ENCODE measurements at regions not wholly inside any gene's neighbourhood (a gene's known extent, or its start where the extent isn't known, plus 50 kb on each side); places are given as distances from the start of the nearest gene placed in this dataset.

DNA sequence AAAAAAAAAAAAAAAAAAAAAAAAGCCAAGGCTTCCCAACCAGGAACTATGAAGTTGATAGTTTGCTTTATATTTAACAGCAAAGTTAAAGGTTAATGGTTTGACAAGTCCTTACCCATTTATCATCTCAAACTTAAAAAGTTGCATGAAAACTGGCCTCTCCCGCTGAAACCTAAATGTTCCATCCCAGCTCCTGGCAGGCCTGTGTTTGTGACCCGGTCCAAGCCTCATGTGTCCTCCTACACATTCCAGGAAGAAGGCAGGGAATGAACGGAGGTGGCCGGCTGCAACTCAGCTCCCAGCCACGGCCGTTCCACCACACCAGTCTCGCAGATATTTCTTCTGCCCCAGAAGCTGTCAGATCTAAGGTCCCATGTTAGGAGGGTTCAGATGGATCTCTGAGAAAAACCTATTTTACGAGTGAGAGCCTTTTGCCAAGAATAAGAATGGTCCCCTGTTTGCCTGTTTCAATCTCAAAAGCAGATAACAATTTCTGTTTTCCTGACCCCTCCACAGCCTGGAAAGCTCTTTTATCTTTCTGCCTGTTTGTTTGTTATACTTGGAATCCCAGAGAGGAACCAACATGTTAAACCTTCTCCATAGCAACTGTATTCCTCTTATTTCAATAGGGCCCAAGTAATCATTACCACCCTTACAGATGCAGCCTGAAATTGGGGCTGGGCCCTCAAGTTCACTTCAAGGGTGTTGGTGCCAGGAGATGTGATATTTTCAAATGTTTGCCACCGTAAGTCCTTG, 56.5 kb downstream of the KCTD12 start:
- Histone ChIP-seq H3K27ac (ENCODE audit: low read depth in 1 of 2, low read length in 2 of 2) (no peak overlapping the region), H3K27me3 (ENCODE audit: control insufficient read depth in 4 of 4, insufficient read depth in 4 of 4, low read length in 3 of 4) (peaks cover 0 to 3% (median 0%) of the 10 kb centered on the region in 4 donors), H3K4me3 (ENCODE audit: low read depth in 1 of 3, low read length in 3 of 3) (no peak overlapping the region), H3K9ac (ENCODE audit: low read depth in 1 of 2, low read length in 2 of 2) (no peak overlapping the region), H3K36me3 (ENCODE audit: control insufficient read depth in 4 of 4, insufficient read depth in 3 of 4, low read depth in 1 of 4, low read length in 3 of 4) (no peaks in the 10 kb centered on the region), H3K4me1 (ENCODE audit: control insufficient read depth in 4 of 4, insufficient read depth in 4 of 4, low read length in 3 of 4) (no peaks in the 10 kb centered on the region), H3K9me3 (ENCODE audit: control insufficient read depth in 4 of 4, low read length in 3 of 4) (no peaks in the 10 kb centered on the region)
- no peak for DNase-seq (ENCODE audit: low spot score)
- 35% methylated on average over 9 of the region's 9 CpGs for WGBS
- TF ChIP-seq FOXA1 (IDR thresholded peaks at IDR 0.05) (no peak), GABPA (IDR thresholded peaks at IDR 0.05 in 1 of 2, conservative IDR thresholded peaks at IDR 0.05 in 1 of 2) (no peak), NR2F2 (IDR thresholded peaks at IDR 0.05) (peak; percentile 44)
- TF ChIP-seq, protein P1, sequence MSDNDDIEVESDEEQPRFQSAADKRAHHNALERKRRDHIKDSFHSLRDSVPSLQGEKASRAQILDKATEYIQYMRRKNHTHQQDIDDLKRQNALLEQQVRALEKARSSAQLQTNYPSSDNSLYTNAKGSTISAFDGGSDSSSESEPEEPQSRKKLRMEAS (IDR thresholded peaks at IDR 0.05): no peak
- TF ChIP-seq, protein P2, sequence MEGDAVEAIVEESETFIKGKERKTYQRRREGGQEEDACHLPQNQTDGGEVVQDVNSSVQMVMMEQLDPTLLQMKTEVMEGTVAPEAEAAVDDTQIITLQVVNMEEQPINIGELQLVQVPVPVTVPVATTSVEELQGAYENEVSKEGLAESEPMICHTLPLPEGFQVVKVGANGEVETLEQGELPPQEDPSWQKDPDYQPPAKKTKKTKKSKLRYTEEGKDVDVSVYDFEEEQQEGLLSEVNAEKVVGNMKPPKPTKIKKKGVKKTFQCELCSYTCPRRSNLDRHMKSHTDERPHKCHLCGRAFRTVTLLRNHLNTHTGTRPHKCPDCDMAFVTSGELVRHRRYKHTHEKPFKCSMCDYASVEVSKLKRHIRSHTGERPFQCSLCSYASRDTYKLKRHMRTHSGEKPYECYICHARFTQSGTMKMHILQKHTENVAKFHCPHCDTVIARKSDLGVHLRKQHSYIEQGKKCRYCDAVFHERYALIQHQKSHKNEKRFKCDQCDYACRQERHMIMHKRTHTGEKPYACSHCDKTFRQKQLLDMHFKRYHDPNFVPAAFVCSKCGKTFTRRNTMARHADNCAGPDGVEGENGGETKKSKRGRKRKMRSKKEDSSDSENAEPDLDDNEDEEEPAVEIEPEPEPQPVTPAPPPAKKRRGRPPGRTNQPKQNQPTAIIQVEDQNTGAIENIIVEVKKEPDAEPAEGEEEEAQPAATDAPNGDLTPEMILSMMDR (IDR thresholded peaks at IDR 0.05; ENCODE audit: low read depth, low read length, missing input control): no peak

DNA sequence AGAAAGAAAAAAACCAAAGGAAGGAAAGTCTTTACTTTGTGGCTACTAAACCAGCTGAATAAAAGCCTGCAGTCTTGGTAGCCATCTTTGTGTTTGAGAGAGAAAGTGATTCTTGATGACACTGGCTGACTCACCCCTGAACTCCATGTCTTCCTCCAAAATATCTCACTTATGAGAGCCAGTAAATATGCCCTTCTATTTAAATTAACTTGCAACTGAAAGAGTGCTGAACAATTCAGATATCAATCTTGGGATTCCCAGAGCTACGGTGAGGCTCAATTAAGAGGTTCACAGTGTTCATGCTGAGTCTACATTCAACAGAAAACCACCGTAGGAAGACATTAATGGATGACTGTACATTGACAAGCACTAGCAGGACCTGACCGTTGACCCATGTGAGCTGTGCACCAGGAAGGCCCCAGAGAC, 57.9 kb downstream of the KCTD12 start:
- H3K9me3 ChIP-seq (ENCODE audit: control insufficient read depth in 4 of 4, low read length in 3 of 4): no peaks in the 10 kb centered on the region
- DNase-seq (ENCODE audit: low spot score): no peak
- no peaks in the 10 kb centered on the region for H3K4me1 ChIP-seq (ENCODE audit: control insufficient read depth in 4 of 4, insufficient read depth in 4 of 4, low read length in 3 of 4)
- no peak overlapping the region for H3K9ac ChIP-seq (ENCODE audit: low read depth in 1 of 2, low read length in 2 of 2)
- H3K27ac ChIP-seq (ENCODE audit: low read depth in 1 of 2, low read length in 2 of 2): no peak overlapping the region
- H3K36me3 ChIP-seq (ENCODE audit: control insufficient read depth in 4 of 4, insufficient read depth in 3 of 4, low read depth in 1 of 4, low read length in 3 of 4): no peaks in the 10 kb centered on the region
- 60% methylated on average over 3 of the region's 3 CpGs for WGBS
- TF ChIP-seq RAD21 (IDR thresholded peaks at IDR 0.05) (no peak), SP1 (IDR thresholded peaks at IDR 0.05) (no peak), EGR1 (IDR thresholded peaks at IDR 0.05; ENCODE audit: low read depth in 2 of 2) (no peak), HNF4G (IDR thresholded peaks at IDR 0.05) (no peak), RXRA (IDR thresholded peaks at IDR 0.05) (no peak), HNF4A (conservative IDR thresholded peaks at IDR 0.05) (no peak), YY1 (IDR thresholded peaks at IDR 0.05) (no peak), JUND (IDR thresholded peaks at IDR 0.05) (no peak), FOXA2 (IDR thresholded peaks at IDR 0.05) (no peak), FOXA1 (IDR thresholded peaks at IDR 0.05) (no peak), TAF1 (conservative IDR thresholded peaks at IDR 0.05) (no peak), GABPA (IDR thresholded peaks at IDR 0.05 in 1 of 2, conservative IDR thresholded peaks at IDR 0.05 in 1 of 2) (no peak), NR2F2 (IDR thresholded peaks at IDR 0.05) (no peak)
- TF ChIP-seq, protein P3, sequence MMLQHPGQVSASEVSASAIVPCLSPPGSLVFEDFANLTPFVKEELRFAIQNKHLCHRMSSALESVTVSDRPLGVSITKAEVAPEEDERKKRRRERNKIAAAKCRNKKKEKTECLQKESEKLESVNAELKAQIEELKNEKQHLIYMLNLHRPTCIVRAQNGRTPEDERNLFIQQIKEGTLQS (IDR thresholded peaks at IDR 0.05): no peak
- TF ChIP-seq, protein P1 (IDR thresholded peaks at IDR 0.05): no peak
- TF ChIP-seq, protein P2 (IDR thresholded peaks at IDR 0.05; ENCODE audit: low read depth, low read length, missing input control): no peak
- TF ChIP-seq, protein P4, sequence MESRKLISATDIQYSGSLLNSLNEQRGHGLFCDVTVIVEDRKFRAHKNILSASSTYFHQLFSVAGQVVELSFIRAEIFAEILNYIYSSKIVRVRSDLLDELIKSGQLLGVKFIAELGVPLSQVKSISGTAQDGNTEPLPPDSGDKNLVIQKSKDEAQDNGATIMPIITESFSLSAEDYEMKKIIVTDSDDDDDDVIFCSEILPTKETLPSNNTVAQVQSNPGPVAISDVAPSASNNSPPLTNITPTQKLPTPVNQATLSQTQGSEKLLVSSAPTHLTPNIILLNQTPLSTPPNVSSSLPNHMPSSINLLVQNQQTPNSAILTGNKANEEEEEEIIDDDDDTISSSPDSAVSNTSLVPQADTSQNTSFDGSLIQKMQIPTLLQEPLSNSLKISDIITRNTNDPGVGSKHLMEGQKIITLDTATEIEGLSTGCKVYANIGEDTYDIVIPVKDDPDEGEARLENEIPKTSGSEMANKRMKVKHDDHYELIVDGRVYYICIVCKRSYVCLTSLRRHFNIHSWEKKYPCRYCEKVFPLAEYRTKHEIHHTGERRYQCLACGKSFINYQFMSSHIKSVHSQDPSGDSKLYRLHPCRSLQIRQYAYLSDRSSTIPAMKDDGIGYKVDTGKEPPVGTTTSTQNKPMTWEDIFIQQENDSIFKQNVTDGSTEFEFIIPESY (IDR thresholded peaks at IDR 0.05): no peak
- TF ChIP-seq, protein P5, sequence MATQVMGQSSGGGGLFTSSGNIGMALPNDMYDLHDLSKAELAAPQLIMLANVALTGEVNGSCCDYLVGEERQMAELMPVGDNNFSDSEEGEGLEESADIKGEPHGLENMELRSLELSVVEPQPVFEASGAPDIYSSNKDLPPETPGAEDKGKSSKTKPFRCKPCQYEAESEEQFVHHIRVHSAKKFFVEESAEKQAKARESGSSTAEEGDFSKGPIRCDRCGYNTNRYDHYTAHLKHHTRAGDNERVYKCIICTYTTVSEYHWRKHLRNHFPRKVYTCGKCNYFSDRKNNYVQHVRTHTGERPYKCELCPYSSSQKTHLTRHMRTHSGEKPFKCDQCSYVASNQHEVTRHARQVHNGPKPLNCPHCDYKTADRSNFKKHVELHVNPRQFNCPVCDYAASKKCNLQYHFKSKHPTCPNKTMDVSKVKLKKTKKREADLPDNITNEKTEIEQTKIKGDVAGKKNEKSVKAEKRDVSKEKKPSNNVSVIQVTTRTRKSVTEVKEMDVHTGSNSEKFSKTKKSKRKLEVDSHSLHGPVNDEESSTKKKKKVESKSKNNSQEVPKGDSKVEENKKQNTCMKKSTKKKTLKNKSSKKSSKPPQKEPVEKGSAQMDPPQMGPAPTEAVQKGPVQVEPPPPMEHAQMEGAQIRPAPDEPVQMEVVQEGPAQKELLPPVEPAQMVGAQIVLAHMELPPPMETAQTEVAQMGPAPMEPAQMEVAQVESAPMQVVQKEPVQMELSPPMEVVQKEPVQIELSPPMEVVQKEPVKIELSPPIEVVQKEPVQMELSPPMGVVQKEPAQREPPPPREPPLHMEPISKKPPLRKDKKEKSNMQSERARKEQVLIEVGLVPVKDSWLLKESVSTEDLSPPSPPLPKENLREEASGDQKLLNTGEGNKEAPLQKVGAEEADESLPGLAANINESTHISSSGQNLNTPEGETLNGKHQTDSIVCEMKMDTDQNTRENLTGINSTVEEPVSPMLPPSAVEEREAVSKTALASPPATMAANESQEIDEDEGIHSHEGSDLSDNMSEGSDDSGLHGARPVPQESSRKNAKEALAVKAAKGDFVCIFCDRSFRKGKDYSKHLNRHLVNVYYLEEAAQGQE (IDR thresholded peaks at IDR 0.05): no peak
- no peak overlapping the region for H3K4me3 ChIP-seq (ENCODE audit: low read depth in 1 of 3, low read length in 3 of 3)
- H3K27me3 ChIP-seq (ENCODE audit: control insufficient read depth in 4 of 4, insufficient read depth in 4 of 4, low read length in 3 of 4): peaks cover 0 to 3% (median 0%) of the 10 kb centered on the region in 4 donors

Measured in liver (tissue), 8 donors.